HAP-1 (cell line): ENCODE measurements at regions not wholly inside any gene's neighbourhood (a gene's known extent, or its start where the extent isn't known, plus 50 kb on each side); places are given as distances from the start of the nearest gene placed in this dataset.
"Not testable (repeated sequence)": the region's sequence is repeated elsewhere in the genome, so short reads cannot be mapped to it uniquely, and the experiment has no call there.

ENCODE experiments used
- DNase-seq, 2 experiments: peaks; one replicate each; pipeline ENCODE4 v3.0.0-alpha.2; 2016 to 2020; ENCODE audit warnings: low spot score in 2 of 2
- H3K27me3 ChIP-seq: fragments of 250-450 bp; sonication (Bioruptor Pico); 2 replicates; pipeline ENCODE4 v1.5.1; 2020; ENCODE audit warnings: low read depth, mild to moderate bottlenecking, moderate library complexity
- H3K36me3 ChIP-seq: fragments of 250-450 bp; sonication (Bioruptor Pico); replicated peaks from 2 replicates; pipeline ENCODE4 v1.5.1; 2020; ENCODE audit warnings: mild to moderate bottlenecking
- H3K4me1 ChIP-seq: fragments of 250-450 bp; sonication (Bioruptor Pico); 2 replicates; pipeline ENCODE4 v1.5.1; 2020; ENCODE audit warnings: mild to moderate bottlenecking
- H3K4me3 ChIP-seq: fragments of 250-450 bp; sonication (Bioruptor Pico); 2 replicates; pipeline ENCODE4 v1.5.1; 2020; ENCODE audit warnings: mild to moderate bottlenecking, moderate library complexity
- H3K9me3 ChIP-seq: fragments of 250-450 bp; sonication (Bioruptor Pico); 2 replicates; pipeline ENCODE4 v1.5.1; 2020; ENCODE audit warnings: mild to moderate bottlenecking, moderate library complexity
- in situ Hi-C: fragments of 300-500 bp; cut with MboI; formaldehyde crosslinking; loops from 3 replicates; pipeline ENCODE4 v1.14.3; 2020; ENCODE audit warnings: low sequenced_read_pairs, inconsistent platforms, mixed read lengths

DNA sequence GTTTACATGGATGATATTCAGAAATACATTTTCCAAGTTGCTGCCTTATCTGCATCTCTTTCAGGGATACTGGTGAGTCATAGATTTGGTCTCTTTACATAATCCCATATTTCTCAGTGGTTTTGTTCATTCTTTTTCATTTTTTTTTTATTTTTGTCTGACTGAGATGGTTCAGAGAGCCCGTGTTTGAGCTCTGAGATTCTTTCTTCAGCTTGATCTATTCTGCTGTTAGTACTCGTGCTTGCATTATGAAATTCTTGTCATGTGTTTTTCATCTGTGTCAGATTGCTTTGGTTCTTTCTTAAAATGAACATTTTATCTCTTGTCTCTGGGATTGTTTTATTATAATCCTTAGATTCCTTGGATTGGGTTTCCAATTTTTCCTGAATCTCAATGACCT, 317.3 kb downstream of the DOK5 start:
- Histone ChIP-seq H3K27me3 (no peaks in the 10 kb centered on the region), H3K9me3 (no peaks in the 10 kb centered on the region), H3K4me3 (no peak overlapping the region), H3K4me1 (no peaks in the 10 kb centered on the region), H3K36me3 (no peaks in the 10 kb centered on the region)
- in situ Hi-C loops: no loop called here
- no peak for DNase-seq

DNA sequence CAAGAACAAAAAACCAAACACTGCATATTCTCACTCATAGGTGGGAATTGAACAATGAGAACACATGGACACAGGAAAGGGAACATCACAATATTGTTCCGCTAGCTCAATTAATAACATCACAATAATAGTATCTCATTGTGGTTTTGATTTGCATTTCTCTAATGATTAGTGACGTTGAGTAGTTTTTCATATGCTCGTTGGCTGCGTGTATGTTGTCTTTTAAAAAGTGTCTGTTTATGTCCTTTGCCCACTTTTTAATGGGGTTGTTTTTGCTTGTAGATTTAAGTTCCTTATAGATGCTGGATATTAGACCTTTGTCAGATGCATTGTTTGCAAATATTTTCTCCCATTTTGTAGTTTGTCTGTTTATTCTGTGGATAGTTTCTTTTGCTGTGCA, 312.9 kb downstream of the DOK5 start:
- DNase-seq, in situ Hi-C loops, H3K9me3 ChIP-seq, H3K4me1 ChIP-seq, H3K27me3 ChIP-seq, H3K4me3 ChIP-seq, H3K36me3 ChIP-seq: not testable (repeated sequence)

- H3K4me3 ChIP-seq, H3K9me3 ChIP-seq, DNase-seq: not testable (repeated sequence)
These were observed 307.4 kb downstream of the DOK5 start for GRCh38 chr20:54782758-54783157.

GRCh38 chr20:54774426-54774825, 299.0 kb downstream of the DOK5 start:
- in situ Hi-C loops: no loop called here
- Histone ChIP-seq H3K4me3 (no peak overlapping the region), H3K4me1 (no peaks in the 10 kb centered on the region), H3K36me3 (no peaks in the 10 kb centered on the region), H3K27me3 (no peaks in the 10 kb centered on the region), H3K9me3 (no peaks in the 10 kb centered on the region)
- DNase-seq: no peak

More at GRCh38 chr20:54782758-54783157, 307.4 kb downstream of the DOK5 start:
- in situ Hi-C loops, H3K36me3 ChIP-seq, H3K4me1 ChIP-seq, H3K27me3 ChIP-seq: not testable (repeated sequence)

GRCh38 chr20:54773643-54774000, 298.2 kb downstream of the DOK5 start:
- no peak for DNase-seq
- H3K4me1 ChIP-seq: no peaks in the 10 kb centered on the region
- no peaks in the 10 kb centered on the region for H3K9me3 ChIP-seq
- in situ Hi-C loops: no loop called here
- H3K4me3 ChIP-seq: no peak overlapping the region
- no peaks in the 10 kb centered on the region for H3K36me3 ChIP-seq
- H3K27me3 ChIP-seq: no peaks in the 10 kb centered on the region

DNA sequence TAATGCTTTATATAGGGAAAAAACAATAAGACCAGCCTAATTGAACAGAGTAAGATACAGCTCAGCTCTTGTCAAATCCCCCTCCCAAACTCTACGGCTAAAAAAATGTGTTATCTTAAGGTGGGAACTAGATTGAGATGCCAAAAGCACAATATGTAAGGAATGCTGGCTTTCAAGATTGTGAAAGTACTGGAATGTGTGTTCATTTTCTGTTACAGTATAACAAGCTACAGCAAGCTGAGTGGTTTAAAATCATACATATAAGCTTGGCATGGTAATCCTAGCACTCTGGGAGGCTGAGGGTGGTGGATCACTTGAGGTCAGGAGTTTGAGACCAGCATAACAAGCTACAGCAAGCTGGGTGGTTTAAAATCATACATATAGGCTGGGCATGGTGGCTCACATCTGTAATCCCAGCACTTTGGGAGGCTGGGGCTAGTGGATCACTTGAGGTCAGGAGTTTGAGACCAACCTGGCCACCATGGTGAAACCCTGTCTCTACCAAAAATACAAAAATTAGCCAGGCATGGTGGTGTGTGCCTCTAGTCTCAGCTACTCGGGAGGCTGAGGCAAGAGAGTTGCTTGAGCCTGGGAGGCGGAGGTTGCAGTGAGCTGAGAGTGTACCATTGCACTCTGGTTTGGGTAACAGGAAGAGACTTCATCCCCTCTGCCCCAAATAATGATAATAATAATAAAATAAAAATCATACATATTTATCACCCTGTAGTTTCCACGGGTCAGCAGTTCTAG, 297.7 kb downstream of the DOK5 start:
- Histone ChIP-seq H3K36me3 (no peaks in the 10 kb centered on the region), H3K4me1 (no peaks in the 10 kb centered on the region), H3K9me3 (no peaks in the 10 kb centered on the region), H3K4me3 (no peak overlapping the region), H3K27me3 (no peaks in the 10 kb centered on the region)
- no peak for DNase-seq
- in situ Hi-C loops: no loop called here

- Histone ChIP-seq H3K4me1 (no peaks in the 10 kb centered on the region), H3K4me3 (no peak overlapping the region), H3K36me3 (no peaks in the 10 kb centered on the region), H3K9me3 (no peaks in the 10 kb centered on the region), H3K27me3 (no peaks in the 10 kb centered on the region)
- in situ Hi-C loops: no loop called here
- DNase-seq: no peak
These were observed 291.1 kb downstream of the DOK5 start for GRCh38 chr20:54766483-54766882.

GRCh38 chr20:54763366-54763765, 288.0 kb downstream of the DOK5 start:
- in situ Hi-C loops: no loop called here
- no peaks in the 10 kb centered on the region for H3K4me1 ChIP-seq
- no peak for DNase-seq
- H3K27me3 ChIP-seq: no peaks in the 10 kb centered on the region
- no peak overlapping the region for H3K4me3 ChIP-seq
- no peaks in the 10 kb centered on the region for H3K36me3 ChIP-seq
- H3K9me3 ChIP-seq: no peaks in the 10 kb centered on the region

DNA sequence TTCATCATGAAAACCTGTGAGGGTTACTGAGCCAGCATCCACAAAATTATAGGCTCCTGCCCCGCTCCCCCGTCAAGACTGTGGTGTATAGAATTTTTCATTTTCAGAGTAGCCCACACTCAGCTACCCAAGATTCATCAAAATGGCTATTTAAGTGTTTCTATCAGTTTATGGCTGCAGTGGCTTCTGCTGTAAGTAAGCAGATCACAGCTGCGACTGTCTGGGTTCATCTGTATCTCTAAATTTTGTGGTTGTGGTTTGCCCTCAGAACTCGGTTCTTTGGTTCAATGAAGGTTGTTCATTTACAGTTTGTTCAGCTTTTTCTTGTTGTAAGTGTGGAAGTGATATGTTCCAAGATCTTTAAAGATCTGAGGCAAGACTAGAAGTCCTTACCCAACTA, 284.2 kb downstream of the DOK5 start:
- DNase-seq: no peak
- no peaks in the 10 kb centered on the region for H3K4me1 ChIP-seq
- H3K27me3 ChIP-seq: no peaks in the 10 kb centered on the region
- in situ Hi-C loops: no loop called here
- H3K36me3 ChIP-seq: no peaks in the 10 kb centered on the region
- H3K4me3 ChIP-seq: no peak overlapping the region
- H3K9me3 ChIP-seq: no peaks in the 10 kb centered on the region

DNA sequence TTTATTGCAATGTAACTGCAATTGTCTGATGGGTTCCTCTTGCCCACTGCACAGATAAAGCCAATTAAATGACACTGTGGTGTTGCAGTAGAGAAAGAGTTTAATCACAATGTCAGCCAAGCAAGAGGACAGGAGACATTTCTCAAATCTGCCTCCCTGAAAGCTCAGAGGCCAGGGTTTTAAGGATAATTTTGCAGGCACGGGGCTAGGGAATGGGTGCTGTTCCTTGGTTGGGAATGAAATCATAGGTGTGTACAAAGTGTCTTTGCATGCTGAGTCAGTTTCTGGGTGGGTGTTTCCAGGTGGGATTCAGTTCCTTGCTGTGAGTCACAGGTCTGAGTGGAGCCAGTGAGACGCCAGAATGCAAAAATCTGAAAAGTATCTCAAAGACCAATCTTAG, 271.4 kb downstream of the DOK5 start:
- Histone ChIP-seq H3K9me3 (no peaks in the 10 kb centered on the region; the same call in 1 of the 2 replicates), H3K4me3 (no peak overlapping the region), H3K36me3 (no peaks in the 10 kb centered on the region), H3K27me3 (no peaks in the 10 kb centered on the region), H3K4me1 (no peaks in the 10 kb centered on the region)
- no peak for DNase-seq
- in situ Hi-C loops: no loop called here

GRCh38 chr20:54745780-54746179, 270.4 kb downstream of the DOK5 start:
- Histone ChIP-seq H3K9me3 (no peaks in the 10 kb centered on the region; the same call in 1 of the 2 replicates), H3K4me1 (no peaks in the 10 kb centered on the region), H3K27me3 (no peaks in the 10 kb centered on the region), H3K4me3 (no peak overlapping the region), H3K36me3 (no peaks in the 10 kb centered on the region)
- no peak for DNase-seq
- in situ Hi-C loops: no loop called here

- H3K4me3 ChIP-seq: no peak overlapping the region
- no peaks in the 10 kb centered on the region for H3K36me3 ChIP-seq
- no peaks in the 10 kb centered on the region for H3K4me1 ChIP-seq
- in situ Hi-C loops: no loop called here
- no peaks in the 10 kb centered on the region for H3K27me3 ChIP-seq
- no peak for DNase-seq
- no peaks in the 10 kb centered on the region; the same call in 1 of the 2 replicates for H3K9me3 ChIP-seq
These were observed 268.7 kb downstream of the DOK5 start for GRCh38 chr20:54744097-54744496.

DNA sequence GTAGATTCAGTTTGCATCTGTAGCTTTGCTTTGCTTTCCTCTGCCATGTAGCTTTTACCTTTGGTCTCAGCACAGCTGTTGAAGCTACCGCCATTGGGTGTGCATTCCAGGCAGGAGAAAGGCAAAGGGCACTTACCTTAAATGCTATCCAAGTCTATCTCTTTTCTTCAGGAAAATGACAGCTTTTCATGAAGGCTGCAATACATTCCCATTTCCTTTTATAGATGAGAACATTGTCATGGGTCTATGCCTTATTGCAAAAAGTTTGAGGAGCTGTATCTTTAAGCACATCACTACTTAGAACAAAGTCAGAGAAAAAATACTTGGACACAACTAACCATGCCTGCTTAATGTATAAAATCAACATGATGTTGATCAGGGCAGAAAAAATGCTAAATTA, 266.8 kb downstream of the DOK5 start:
- H3K9me3 ChIP-seq: no peaks in the 10 kb centered on the region
- no peaks in the 10 kb centered on the region for H3K4me1 ChIP-seq
- in situ Hi-C loops: no loop called here
- no peak for DNase-seq
- H3K27me3 ChIP-seq: no peaks in the 10 kb centered on the region
- no peak overlapping the region for H3K4me3 ChIP-seq
- H3K36me3 ChIP-seq: no peaks in the 10 kb centered on the region

- in situ Hi-C loops: no loop called here
- Histone ChIP-seq H3K36me3 (no peaks in the 10 kb centered on the region), H3K4me1 (no peaks in the 10 kb centered on the region), H3K4me3 (no peak overlapping the region), H3K9me3 (no peaks in the 10 kb centered on the region), H3K27me3 (no peaks in the 10 kb centered on the region)
- DNase-seq: no peak
These were observed 261.0 kb downstream of the DOK5 start for GRCh38 chr20:54736421-54736820.

- Histone ChIP-seq H3K36me3 (no peaks in the 10 kb centered on the region), H3K9me3 (no peaks in the 10 kb centered on the region), H3K27me3 (no peaks in the 10 kb centered on the region), H3K4me3 (no peak overlapping the region), H3K4me1 (no peaks in the 10 kb centered on the region)
- no peak for DNase-seq
- in situ Hi-C loops: no loop called here
These were observed 258.3 kb downstream of the DOK5 start for GRCh38 chr20:54733687-54734086.
